ENCODE measurements at regions not wholly inside any gene's neighbourhood (a gene's known extent, or its start where the extent isn't known, plus 50 kb on each side); places are given as distances from the start of the nearest gene placed in this dataset.

- TF ChIP-seq, protein P1, sequence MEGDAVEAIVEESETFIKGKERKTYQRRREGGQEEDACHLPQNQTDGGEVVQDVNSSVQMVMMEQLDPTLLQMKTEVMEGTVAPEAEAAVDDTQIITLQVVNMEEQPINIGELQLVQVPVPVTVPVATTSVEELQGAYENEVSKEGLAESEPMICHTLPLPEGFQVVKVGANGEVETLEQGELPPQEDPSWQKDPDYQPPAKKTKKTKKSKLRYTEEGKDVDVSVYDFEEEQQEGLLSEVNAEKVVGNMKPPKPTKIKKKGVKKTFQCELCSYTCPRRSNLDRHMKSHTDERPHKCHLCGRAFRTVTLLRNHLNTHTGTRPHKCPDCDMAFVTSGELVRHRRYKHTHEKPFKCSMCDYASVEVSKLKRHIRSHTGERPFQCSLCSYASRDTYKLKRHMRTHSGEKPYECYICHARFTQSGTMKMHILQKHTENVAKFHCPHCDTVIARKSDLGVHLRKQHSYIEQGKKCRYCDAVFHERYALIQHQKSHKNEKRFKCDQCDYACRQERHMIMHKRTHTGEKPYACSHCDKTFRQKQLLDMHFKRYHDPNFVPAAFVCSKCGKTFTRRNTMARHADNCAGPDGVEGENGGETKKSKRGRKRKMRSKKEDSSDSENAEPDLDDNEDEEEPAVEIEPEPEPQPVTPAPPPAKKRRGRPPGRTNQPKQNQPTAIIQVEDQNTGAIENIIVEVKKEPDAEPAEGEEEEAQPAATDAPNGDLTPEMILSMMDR (IDR thresholded peaks at IDR 0.05), result no peak
- no peak for TF ChIP-seq EZH2phosphoT487 (IDR thresholded peaks at IDR 0.05)
These were observed 859.6 kb downstream of the LTN1 start for GRCh38 chr21:28133116-28133515.
